ENCODE measurements at regions not wholly inside any gene's neighbourhood (a gene's known extent, or its start where the extent isn't known, plus 50 kb on each side); places are given as distances from the start of the nearest gene placed in this dataset.
A peak's percentile ranks its signal among the peaks of the same experiment; 100 is the strongest.

DNA sequence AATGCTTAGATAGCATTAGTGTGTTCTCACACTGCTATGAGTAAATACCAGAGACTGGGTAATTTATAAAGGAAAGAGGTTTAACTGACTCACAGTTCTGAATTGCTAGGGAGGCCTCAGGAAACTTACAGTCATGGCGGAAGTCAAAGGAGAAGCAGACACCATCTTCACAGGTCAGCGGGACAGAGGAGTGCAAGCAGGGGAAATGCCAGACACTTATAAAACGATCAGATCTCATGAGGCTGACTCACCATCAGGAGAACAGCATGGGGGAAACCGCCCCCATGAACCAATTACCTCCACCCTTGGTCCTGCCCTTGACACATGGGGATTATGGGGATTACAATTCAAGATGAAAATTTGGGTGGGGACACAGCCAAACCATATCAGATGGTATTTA lies 381.5 kb upstream of the DPPA4 start:
- Histone ChIP-seq H3K4me3 (ENCODE audit: low read length) (no peak overlapping the region), H2AFZ (ENCODE audit: low read length) (no peak overlapping the region), H3K79me2 (ENCODE audit: low read length) (no peaks in the 10 kb centered on the region), H3F3A (ENCODE audit: low read length, unreplicated experiment) (no peaks in the 10 kb centered on the region), H3K4me1 (ENCODE audit: insufficient read depth, low read length) (no peaks in the 10 kb centered on the region), H3K9ac (ENCODE audit: low read length) (no peak overlapping the region), H3K27ac (ENCODE audit: low read length) (no peak overlapping the region), H3K9me2 (replicated peaks; ENCODE audit: low read length) (no peaks in the 10 kb centered on the region), H3K9me3 (ENCODE audit: low read length) (no peaks in the 10 kb centered on the region), H3K27me3 (ENCODE audit: low read length) (peaks cover 18% of the 10 kb centered on the region), H3K36me3 (ENCODE audit: low read depth, low read length) (no peaks in the 10 kb centered on the region), H4K20me1 (ENCODE audit: low read length) (no peaks in the 10 kb centered on the region), H3K4me2 (ENCODE audit: low read length) (no peak overlapping the region)
- no peak for DNase-seq
- POLR2A ChIA-PET (ENCODE audit: unreplicated experiment), result no interaction called here
- intact Hi-C loops (cut with micrococcal nuclease), result loop anchor here (5.0 kb wide), 1 partner anchor 1007 kb away; no protein-coding TSS in a partner anchor
- ATAC-seq, result no peak
- no TSS peak for BruUV-seq (replicated peaks)
- TF ChIP-seq, protein P1, sequence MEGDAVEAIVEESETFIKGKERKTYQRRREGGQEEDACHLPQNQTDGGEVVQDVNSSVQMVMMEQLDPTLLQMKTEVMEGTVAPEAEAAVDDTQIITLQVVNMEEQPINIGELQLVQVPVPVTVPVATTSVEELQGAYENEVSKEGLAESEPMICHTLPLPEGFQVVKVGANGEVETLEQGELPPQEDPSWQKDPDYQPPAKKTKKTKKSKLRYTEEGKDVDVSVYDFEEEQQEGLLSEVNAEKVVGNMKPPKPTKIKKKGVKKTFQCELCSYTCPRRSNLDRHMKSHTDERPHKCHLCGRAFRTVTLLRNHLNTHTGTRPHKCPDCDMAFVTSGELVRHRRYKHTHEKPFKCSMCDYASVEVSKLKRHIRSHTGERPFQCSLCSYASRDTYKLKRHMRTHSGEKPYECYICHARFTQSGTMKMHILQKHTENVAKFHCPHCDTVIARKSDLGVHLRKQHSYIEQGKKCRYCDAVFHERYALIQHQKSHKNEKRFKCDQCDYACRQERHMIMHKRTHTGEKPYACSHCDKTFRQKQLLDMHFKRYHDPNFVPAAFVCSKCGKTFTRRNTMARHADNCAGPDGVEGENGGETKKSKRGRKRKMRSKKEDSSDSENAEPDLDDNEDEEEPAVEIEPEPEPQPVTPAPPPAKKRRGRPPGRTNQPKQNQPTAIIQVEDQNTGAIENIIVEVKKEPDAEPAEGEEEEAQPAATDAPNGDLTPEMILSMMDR (conservative IDR thresholded peaks at IDR 0.05; ENCODE audit: low read depth, low read length), result no peak
- no peak for TF ChIP-seq EZH2 (IDR thresholded peaks at IDR 0.05; ENCODE audit: low read length, unreplicated experiment)
- no peak for TF ChIP-seq EZH2phosphoT487 (IDR thresholded peaks at IDR 0.05; ENCODE audit: borderline replicate concordance, low read length)
- CTCF ChIA-PET, result interaction anchor here (0.6 kb wide), 1 partner anchor 443 kb away, joined by 3 read pairs; no protein-coding TSS in a partner anchor

DNA sequence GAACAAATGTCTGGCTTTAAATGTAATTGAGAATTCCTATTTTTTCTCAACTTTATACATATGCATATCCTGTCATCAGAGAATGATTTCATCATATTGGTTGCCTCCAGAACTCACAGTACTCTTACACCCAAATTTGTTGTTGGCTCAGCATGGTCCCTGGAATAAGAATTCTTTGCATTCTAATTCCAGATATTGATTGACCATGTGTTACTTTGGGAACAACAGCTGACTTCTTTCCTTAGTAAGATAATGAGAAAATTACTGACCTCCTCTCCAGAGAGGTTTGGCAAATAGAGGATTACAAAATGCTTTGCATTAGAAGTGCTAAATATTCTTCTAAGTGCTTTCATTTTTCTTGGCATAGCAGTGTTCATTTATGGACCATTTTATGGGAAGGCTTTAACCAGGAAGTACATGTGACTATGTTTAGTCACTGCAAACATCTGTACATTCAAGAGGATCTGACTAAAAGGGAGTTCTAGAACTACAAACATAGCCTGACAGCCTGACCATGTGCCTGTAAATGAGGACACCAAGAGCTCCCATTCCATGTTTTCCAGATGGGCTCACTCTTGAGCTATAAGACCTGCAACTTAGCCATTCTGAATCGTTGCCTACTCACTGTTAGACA lies 391.6 kb upstream of the DPPA4 start:
- H3K4me2 ChIP-seq (ENCODE audit: low read length), result no peak overlapping the region

More for the DNA sequence above, 391.6 kb upstream of the DPPA4 start:
- peak; percentile 60 for ATAC-seq
- H3K9me2 ChIP-seq (replicated peaks; ENCODE audit: low read length), result no peaks in the 10 kb centered on the region
- no TSS peak for BruUV-seq (replicated peaks)
- H3K27ac ChIP-seq (ENCODE audit: low read length), result no peak overlapping the region
- no peaks in the 10 kb centered on the region for H3K4me1 ChIP-seq (ENCODE audit: insufficient read depth, low read length)
- ChIA-PET CTCF (no interaction called here), POLR2A (ENCODE audit: unreplicated experiment) (no interaction called here)
- H3K9me3 ChIP-seq (ENCODE audit: low read length), result no peaks in the 10 kb centered on the region
- H3F3A ChIP-seq (ENCODE audit: low read length, unreplicated experiment), result no peaks in the 10 kb centered on the region
- no peaks in the 10 kb centered on the region for H3K79me2 ChIP-seq (ENCODE audit: low read length)
- no peak overlapping the region for H3K4me3 ChIP-seq (ENCODE audit: low read length)
- no peak overlapping the region for H2AFZ ChIP-seq (ENCODE audit: low read length)
- TF ChIP-seq, protein P1 (conservative IDR thresholded peaks at IDR 0.05; ENCODE audit: low read depth, low read length), result no peak
- no peak for TF ChIP-seq EZH2 (IDR thresholded peaks at IDR 0.05; ENCODE audit: low read length, unreplicated experiment)
- TF ChIP-seq EZH2phosphoT487 (IDR thresholded peaks at IDR 0.05; ENCODE audit: borderline replicate concordance, low read length), result no peak
- no peak overlapping the region for H3K9ac ChIP-seq (ENCODE audit: low read length)
- intact Hi-C loops (cut with micrococcal nuclease), result no loop called here
- no peaks in the 10 kb centered on the region for H3K27me3 ChIP-seq (ENCODE audit: low read length)
- H4K20me1 ChIP-seq (ENCODE audit: low read length), result no peaks in the 10 kb centered on the region
- peak; percentile 30 for DNase-seq
- no peaks in the 10 kb centered on the region for H3K36me3 ChIP-seq (ENCODE audit: low read depth, low read length)

Data from PC-3 (cell line).